Upper lobe of left lung (tissue), 6 donors: ENCODE measurements at regions not wholly inside any gene's neighbourhood (a gene's known extent, or its start where the extent isn't known, plus 50 kb on each side); places are given as distances from the start of the nearest gene placed in this dataset.

Experiments used
- ATAC-seq, 2 donors: fragments of 200-7000 bp; cut with Tn5 transposase; one replicate each; pipeline ENCODE4 v1.9.1; 2022; ENCODE audit warnings: mild to moderate bottlenecking in 2 of 2, moderate library complexity in 2 of 2; ENCODE audit not compliant: low FRiP score in 2 of 2
- DNase-seq, 2 donors: peaks; one replicate each; pipeline ENCODE4 v3.0.0-alpha.2; 2019 to 2020
- H3K27ac ChIP-seq, 4 donors: fragments of 200-600 bp; sonication (generic); one replicate each; pipeline ENCODE4 v1.5.1; 2016 to 2019
- H3K27me3 ChIP-seq, 4 donors: fragments of 200-600 bp; sonication (generic); one replicate each; pipeline ENCODE4 v1.5.1; 2017 to 2019
- H3K36me3 ChIP-seq, 4 donors: fragments of 200-600 bp; sonication (generic); one replicate each; pipeline ENCODE4 v1.5.1; 2016 to 2019
- H3K4me1 ChIP-seq, 4 donors: fragments of 200-600 bp; sonication (generic); one replicate each; pipeline ENCODE4 v1.5.1; 2018 to 2019
- H3K4me3 ChIP-seq, 4 donors: fragments of 200-600 bp; sonication (generic); one replicate each; pipeline ENCODE4 v1.5.1; 2017 to 2019; ENCODE audit warnings: mild to moderate bottlenecking in 2 of 4, moderate library complexity in 1 of 4
- H3K9me3 ChIP-seq, 4 donors: fragments of 200-600 bp; sonication (generic); one replicate each; pipeline ENCODE4 v1.5.1; 2018 to 2019
- CTCF ChIP-seq, 6 experiments: fragments of 450-650 bp in 4 of 6; fragments of 200-600 bp in 2 of 6; sonication (generic) in 2 of 6; IDR thresholded peaks; one replicate each; pipeline ENCODE4 v1.5.1; 2016 to 2019; ENCODE audit warnings: antibody characterized with exemption in 6 of 6
- EP300 ChIP-seq, 4 donors: sonication (generic); formaldehyde crosslinking; IDR thresholded peaks; one replicate each; pipeline ENCODE4 v1.5.1; 2017; ENCODE audit warnings: antibody characterized with exemption in 4 of 4, control low read depth in 2 of 4
- POLR2A ChIP-seq, 4 donors: fragments of 450-650 bp; IDR thresholded peaks; one replicate each; pipeline ENCODE4 v1.5.1; 2016 to 2017; ENCODE audit warnings: antibody characterized with exemption in 4 of 4, mild to moderate bottlenecking in 2 of 4
- POLR2AphosphoS5 ChIP-seq, 2 donors: sonication (generic); formaldehyde crosslinking; IDR thresholded peaks; one replicate each; pipeline ENCODE4 v1.5.1; 2017; ENCODE audit warnings: antibody characterized with exemption in 2 of 2
- WGBS, 2 donors: methylation state at CpG; one replicate each; pipeline ENCODE4 v1.1.5; 2017 to 2018; 5-methylcytosine and 5-hydroxymethylcytosine counted together
- donor health status: DM: no; HTN: no; CAD: no; lungs with moderate emphysema.
- donor health status: DM: no; HTN: yes; CAD: no; lungs with severe emphysema.

- WGBS, 2 donors, result 68 to 87% methylated on average over 4 of the region's 4 CpGs
- no peaks in the 10 kb centered on the region for H3K4me1 ChIP-seq
- no peak overlapping the region for H3K27ac ChIP-seq
- TF ChIP-seq POLR2A (IDR thresholded peaks at IDR 0.05) (no peak), EP300 (IDR thresholded peaks at IDR 0.05) (no peak), CTCF (IDR thresholded peaks at IDR 0.05) (no peak), POLR2AphosphoS5 (IDR thresholded peaks at IDR 0.05) (no peak)
- H3K27me3 ChIP-seq, result no peaks in the 10 kb centered on the region
- H3K9me3 ChIP-seq, result no peaks in the 10 kb centered on the region
- H3K36me3 ChIP-seq, result no peaks in the 10 kb centered on the region
- H3K4me3 ChIP-seq, result no peak overlapping the region
- ATAC-seq, result no peak
- DNase-seq, result no peak
Measured at GRCh38 chr1:55535724-55536544, 320.8 kb upstream of the USP24 start.

GRCh38 chr1:55534565-55535121 is 319.5 kb upstream of the USP24 start:
- WGBS, 2 donors, result 87 to 96% methylated on average over 3 of the region's 3 CpGs
- Histone ChIP-seq H3K4me3 (no peak overlapping the region), H3K4me1 (no peaks in the 10 kb centered on the region), H3K27ac (no peak overlapping the region), H3K36me3 (no peaks in the 10 kb centered on the region), H3K9me3 (no peaks in the 10 kb centered on the region), H3K27me3 (no peaks in the 10 kb centered on the region)
- no peak for TF ChIP-seq CTCF (IDR thresholded peaks at IDR 0.05)
- TF ChIP-seq POLR2A (IDR thresholded peaks at IDR 0.05), result no peak
- no peak for TF ChIP-seq POLR2AphosphoS5 (IDR thresholded peaks at IDR 0.05)
- no peak for TF ChIP-seq EP300 (IDR thresholded peaks at IDR 0.05)
- ATAC-seq (no peak), DNase-seq (no peak)

- Histone ChIP-seq H3K27ac (no peak overlapping the region), H3K27me3 (no peaks in the 10 kb centered on the region), H3K36me3 (no peaks in the 10 kb centered on the region), H3K4me3 (no peak overlapping the region), H3K9me3 (no peaks in the 10 kb centered on the region), H3K4me1 (no peaks in the 10 kb centered on the region)
- no peak for TF ChIP-seq POLR2A (IDR thresholded peaks at IDR 0.05)
- no peak for TF ChIP-seq EP300 (IDR thresholded peaks at IDR 0.05)
- no peak for TF ChIP-seq POLR2AphosphoS5 (IDR thresholded peaks at IDR 0.05)
- TF ChIP-seq CTCF (IDR thresholded peaks at IDR 0.05), result no peak
- no peak for ATAC-seq
- no peak for DNase-seq
Measured at GRCh38 chr1:55531644-55532043, 316.5 kb upstream of the USP24 start.

- Histone ChIP-seq H3K36me3 (no peaks in the 10 kb centered on the region), H3K27ac (no peak overlapping the region), H3K4me1 (no peaks in the 10 kb centered on the region), H3K4me3 (no peak overlapping the region), H3K27me3 (no peaks in the 10 kb centered on the region), H3K9me3 (no peaks in the 10 kb centered on the region)
- ATAC-seq (no peak), DNase-seq (no peak)
- TF ChIP-seq CTCF (IDR thresholded peaks at IDR 0.05) (no peak), EP300 (IDR thresholded peaks at IDR 0.05) (no peak), POLR2AphosphoS5 (IDR thresholded peaks at IDR 0.05) (no peak), POLR2A (IDR thresholded peaks at IDR 0.05) (no peak)
- WGBS, 2 donors, result 84 to 93% methylated on average over 3 of the region's 3 CpGs
Measured at GRCh38 chr1:55530749-55531478, 315.8 kb upstream of the USP24 start.
